ENCODE measurements at regions not wholly inside any gene's neighbourhood (a gene's known extent, or its start where the extent isn't known, plus 50 kb on each side); places are given as distances from the start of the nearest gene placed in this dataset.
"Not testable (repeated sequence)": the region's sequence is repeated elsewhere in the genome, so short reads cannot be mapped to it uniquely, and the experiment has no call there.

DNA sequence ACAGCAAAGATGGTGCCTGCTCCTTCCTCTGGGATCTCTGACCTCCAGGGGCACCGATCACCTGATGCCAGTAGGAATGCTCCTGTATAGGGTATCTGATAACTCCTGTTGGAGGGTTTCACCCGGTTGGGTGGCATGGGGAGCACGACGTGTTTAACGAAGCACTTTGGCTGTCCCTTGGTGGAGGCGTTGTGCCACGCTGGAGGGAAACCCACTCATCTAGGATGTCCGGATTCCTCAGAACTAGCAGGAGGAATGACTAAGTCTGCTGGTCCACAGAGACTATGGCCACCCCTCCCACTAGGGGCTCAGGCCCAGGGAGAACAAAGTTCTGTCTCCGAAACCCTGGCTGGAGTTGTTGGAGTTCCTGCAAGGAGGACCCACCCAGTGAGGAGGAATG lies 1624.4 kb downstream of the GRIK2 start:
- DNase-seq (ENCODE audit: extremely low read depth in 1 of 11, low read depth in 9 of 11, low spot score in 4 of 11) = no peak

DNA sequence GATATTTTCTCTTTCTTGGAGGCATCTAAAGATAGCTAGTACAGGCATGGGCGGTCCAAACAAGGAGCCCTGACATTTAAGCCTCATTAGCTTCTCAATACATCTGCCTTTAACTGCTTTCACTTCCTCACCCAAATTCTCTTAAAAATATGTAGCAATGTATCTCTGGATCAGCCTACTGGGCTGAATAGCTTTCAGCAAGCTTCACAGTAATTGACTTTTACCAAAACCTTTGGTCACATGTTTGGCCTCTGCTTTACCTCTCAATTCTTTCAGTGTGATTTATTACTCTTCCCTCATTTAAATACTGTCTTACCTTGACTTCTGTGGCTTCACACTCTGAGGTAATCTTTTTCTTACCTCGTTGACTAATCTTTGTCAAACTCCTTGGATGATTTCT lies 1618.1 kb downstream of the GRIK2 start:
- DNase-seq (ENCODE audit: extremely low read depth in 1 of 11, low read depth in 9 of 11, low spot score in 4 of 11) = no peak

DNA sequence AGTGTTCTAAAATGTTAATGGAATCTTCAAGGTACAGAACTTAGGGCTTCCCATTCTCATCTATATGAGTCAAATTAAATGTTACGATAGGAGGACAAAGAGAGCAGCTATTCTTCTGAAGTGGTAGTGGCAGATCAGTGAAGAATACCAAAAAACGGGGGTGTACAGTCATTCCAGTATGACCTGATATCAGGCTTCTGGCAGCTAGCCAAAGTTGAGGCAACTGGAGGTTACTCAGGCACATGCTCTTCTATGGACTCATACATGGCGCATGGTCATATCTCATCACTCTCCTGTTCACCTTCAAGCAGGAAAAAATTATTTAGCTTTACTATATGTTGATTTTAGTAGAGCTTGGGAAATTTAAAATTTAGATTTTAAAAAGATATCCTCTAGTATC lies 1608.8 kb downstream of the GRIK2 start:
- DNase-seq (ENCODE audit: extremely low read depth in 1 of 11, low read depth in 9 of 11, low spot score in 4 of 11) = no peak

DNA sequence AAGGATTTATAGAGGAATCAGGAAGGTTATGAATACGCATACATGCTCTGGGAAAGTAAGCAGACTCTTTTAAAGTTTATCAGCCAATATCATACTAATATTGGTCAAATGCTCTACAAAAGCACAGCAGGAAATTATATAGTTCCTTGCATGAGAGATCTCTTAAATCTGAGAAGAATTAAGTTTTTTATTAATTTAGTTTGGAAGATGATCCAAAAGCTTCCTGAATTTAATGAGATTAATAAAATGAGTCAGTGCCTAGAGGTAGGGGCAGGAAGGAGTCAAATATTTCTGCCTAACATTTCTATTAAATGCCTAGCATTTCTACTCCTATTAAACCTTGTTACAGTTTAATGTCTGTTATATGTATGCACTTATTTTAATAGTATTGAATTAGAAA lies 1608.2 kb downstream of the GRIK2 start:
- no peak for DNase-seq (ENCODE audit: extremely low read depth in 1 of 11, low read depth in 9 of 11, low spot score in 4 of 11)

DNA sequence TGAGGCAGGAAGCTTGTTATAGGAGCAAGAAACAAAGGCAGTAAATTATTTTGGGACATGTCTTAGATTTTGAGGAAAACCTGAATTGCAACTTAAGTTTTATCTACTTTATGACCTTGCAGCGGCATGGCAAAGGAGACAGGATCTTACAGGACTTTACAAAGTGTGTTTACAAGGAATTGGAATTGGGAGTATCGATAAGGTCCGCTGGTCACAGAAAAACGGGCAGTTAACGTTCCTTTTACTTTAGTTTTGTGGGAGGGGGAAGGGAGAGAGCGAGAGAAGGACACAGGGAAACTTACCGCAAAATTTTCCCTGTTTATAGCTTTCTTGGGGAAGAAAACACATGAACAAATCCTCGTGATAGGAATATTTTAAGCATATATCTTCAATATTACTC lies 1607.2 kb downstream of the GRIK2 start:
- no peak for DNase-seq (ENCODE audit: extremely low read depth in 1 of 11, low read depth in 9 of 11, low spot score in 4 of 11)

DNA sequence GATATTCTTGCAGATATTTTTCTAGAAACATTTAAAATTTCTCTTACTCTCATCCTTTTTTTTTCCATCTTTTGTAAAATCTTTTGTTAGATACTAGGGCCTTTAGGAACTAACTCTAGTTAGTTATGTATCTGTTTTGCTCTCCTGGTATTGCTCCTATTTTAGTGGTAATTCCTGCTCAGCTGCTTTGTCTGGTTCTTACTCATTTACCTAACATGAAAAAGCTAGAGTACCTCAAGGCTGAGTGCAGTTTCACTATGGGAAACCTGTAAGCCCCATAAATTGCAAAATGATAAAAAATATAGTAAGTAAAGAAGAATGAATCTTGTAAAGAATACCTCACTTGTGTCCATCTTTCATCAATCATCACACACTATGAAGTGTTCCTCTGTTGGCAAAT lies 1602.0 kb downstream of the GRIK2 start:
- no peak for DNase-seq (ENCODE audit: extremely low read depth in 1 of 11, low read depth in 9 of 11, low spot score in 4 of 11)

DNA sequence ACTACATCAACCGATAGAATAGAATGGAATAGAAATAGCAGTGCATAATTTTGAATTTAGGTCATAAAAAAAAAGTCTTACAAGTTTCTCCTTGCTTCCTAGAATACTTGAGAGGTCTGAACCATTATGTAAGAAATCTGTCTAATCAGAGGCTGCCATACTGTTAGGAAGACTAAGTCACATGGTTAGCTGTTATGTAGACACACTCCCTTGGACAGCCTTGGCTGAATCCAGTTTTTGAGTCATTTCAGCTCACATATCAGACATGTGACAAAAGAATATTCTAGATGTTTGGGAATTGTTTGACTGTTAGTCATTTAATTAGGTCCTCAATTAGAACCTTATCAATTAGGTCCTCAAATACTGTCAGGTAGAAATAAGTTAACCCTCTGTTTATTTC lies 1601.4 kb downstream of the GRIK2 start:
- DNase-seq (ENCODE audit: extremely low read depth in 1 of 11, low read depth in 9 of 11, low spot score in 4 of 11) = no peak

DNA sequence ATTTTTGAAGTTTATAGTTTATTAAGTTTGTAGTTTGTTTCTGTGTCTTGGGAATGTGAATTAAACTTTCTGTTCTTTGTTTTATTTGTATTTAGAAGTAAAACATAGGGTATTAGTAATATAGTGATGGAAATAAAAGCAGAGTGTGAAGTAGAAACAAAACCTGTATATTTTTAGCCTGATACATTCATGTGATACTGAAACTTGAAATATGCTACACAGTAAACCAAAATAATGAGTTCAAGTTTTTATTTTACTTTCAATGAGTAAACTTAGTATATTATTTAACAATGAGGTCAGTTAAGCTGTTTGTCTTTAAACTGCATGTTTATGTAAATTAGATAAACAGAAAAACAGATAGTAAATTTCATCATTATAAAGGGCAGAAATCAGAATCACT lies 1592.6 kb downstream of the GRIK2 start:
- DNase-seq (ENCODE audit: extremely low read depth in 1 of 11, low read depth in 9 of 11, low spot score in 4 of 11) = no peak

DNA sequence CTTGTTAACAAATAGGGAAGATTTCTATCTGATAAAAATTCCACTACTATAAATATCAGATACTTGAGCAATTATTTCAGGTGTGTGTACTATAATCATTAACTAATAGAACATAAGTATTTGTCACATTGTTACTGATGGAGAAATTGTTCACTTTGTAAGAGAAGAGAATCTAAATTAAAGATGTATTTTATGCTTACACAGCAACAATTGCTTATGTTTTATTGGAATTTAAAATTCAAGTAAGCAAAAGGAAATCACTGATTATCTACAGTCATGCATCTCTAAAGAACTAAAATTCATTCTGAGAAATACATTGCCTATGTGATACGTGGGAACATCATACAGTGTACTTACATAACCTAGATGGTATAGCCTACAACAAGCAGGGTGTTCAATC lies 1590.8 kb downstream of the GRIK2 start:
- no peak for DNase-seq (ENCODE audit: extremely low read depth in 1 of 11, low read depth in 9 of 11, low spot score in 4 of 11)

DNA sequence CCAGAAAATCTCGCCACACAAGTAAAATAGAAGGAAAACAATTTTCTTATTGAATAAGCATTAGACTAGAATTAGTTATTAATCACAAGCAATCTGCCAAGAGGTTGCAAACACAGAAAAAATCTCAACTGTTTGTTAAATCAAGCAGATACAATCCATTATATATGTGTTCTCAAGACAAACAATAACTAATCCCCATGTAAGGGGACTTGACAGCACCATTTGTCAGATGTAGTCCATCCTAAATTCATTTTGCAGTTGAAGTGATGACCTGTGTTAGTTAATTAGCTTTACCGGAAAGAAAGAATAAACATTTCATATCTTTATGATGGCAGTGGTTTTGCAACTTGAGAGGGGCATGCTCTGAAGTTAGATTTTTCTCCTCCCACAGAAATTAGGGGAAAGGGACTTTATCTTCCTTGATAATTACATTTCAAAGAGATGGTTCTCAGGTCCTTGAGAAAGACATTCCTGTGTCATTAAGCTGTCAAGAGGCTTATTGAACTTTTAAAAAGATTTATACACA lies 1588.0 kb downstream of the GRIK2 start:
- no peak for DNase-seq (ENCODE audit: extremely low read depth in 1 of 11, low read depth in 9 of 11, low spot score in 4 of 11)

DNA sequence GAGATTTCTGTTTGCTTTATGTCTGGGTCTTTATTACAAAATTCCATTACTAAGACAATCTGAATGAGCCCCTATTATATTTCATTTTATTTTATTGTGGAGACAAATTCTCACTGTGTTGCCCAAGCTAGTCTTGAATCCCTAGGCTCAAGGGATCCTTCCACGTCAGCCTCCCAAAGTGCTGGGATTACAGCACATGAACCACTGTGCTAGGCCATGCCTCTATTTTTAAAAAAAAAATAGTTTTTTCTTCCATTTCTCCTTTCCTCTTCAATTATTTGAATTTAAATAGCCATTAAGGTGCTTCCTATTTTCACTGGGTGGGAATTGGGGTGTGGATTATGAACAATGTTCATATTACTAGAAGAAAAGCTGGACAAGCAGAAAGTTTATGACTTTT lies 1587.4 kb downstream of the GRIK2 start:
- no peak for DNase-seq (ENCODE audit: extremely low read depth in 1 of 11, low read depth in 9 of 11, low spot score in 4 of 11)

DNA sequence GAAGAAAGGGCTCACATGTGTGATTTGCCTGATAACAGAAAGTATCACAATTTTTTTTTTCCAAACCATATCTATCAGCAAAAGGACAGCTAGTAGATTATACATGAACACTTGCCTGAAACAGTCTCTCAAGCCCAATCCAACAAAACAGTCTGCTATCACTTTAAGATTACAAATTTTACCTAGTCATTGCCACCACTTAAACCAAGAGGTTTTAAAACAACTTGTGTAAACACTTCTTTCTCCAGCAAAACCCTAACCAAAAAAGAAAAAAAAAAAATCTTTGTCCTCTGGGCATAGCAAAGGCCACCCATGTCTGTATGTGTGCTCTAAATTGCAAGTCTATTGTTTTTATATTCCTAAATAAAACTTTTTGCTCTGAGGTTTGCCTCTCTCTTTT lies 1568.4 kb downstream of the GRIK2 start:
- DNase-seq (ENCODE audit: extremely low read depth in 1 of 11, low read depth in 9 of 11, low spot score in 4 of 11) = no peak

DNA sequence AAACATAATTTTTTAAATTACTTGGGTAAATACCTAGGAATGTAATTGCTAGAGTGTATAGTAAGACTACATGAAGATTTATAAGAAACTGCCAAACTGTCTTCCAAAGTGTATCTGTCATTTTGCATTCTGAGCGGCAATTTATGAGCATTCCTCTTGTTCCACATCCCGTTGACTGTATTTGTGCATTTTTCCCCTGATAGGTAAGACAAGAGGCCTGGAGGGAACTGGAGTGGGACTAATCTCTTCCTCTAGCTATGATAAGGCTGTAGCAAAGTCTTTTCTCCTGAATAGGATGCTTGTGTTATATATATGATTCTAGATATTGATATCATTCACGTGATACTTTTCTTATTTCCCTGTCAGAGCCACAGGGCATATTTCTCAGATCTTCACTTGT lies 1557.5 kb downstream of the GRIK2 start:
- no peak for DNase-seq (ENCODE audit: extremely low read depth in 1 of 11, low read depth in 9 of 11, low spot score in 4 of 11)

DNA sequence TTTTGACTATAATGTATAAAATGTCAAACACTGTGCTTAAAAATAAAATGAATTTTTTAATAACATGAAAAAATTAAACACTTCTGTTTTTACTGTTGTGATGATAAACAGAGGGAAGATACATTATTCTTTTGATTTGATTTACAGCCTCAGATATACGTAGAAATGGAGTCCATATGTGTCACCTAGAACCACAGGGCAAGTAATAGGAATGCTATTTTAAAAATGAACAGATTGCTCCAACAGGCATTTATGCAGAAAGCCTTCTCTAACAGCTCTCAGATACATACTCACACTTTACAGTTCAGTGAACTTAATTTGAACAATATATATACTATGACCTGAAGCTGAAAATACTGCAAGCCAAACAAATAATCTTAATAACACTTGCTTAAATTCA lies 1551.0 kb downstream of the GRIK2 start:
- DNase-seq (ENCODE audit: extremely low read depth in 1 of 11, low read depth in 9 of 11, low spot score in 4 of 11) = no peak

DNA sequence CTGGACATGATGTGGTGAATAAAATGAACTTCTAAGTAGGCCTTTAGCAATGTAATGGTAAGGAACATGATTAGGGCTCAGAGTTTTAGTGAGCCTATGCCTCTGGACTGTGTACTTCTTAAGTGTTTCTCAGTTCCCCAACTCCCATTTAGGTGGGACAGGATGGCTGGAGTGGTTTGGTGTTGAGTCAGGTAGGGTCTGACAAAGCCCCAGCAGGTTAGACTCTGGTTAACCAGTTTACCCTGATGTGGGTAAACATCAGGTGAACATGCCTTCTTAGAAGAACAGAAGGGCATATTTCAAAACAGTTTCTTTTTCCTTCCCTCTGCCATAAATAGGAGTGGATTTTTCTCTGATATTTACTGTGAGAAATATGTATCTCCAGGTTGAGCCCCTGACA lies 1548.7 kb downstream of the GRIK2 start:
- no peak for DNase-seq (ENCODE audit: extremely low read depth in 1 of 11, low read depth in 9 of 11, low spot score in 4 of 11)

DNA sequence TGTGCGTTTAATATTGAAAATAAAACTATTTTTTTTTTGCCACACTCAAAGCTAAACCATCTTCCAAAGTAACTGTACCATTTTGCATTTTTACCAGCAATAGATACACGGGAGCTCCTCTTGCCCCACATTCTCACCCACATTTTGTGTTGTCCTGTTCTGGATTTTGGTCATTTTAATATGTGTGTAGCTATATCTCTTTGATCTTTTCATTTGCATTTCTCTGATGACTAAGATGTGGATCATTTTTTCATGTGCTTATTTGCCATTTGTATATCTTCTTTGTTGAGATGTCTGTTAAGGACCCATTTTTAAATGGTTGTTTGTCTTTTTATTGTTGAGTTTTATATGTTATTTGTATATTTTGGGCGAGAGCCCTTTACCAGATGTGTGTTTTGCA lies 1543.5 kb downstream of the GRIK2 start:
- DNase-seq (ENCODE audit: extremely low read depth in 1 of 11, low read depth in 9 of 11, low spot score in 4 of 11) = no peak

DNA sequence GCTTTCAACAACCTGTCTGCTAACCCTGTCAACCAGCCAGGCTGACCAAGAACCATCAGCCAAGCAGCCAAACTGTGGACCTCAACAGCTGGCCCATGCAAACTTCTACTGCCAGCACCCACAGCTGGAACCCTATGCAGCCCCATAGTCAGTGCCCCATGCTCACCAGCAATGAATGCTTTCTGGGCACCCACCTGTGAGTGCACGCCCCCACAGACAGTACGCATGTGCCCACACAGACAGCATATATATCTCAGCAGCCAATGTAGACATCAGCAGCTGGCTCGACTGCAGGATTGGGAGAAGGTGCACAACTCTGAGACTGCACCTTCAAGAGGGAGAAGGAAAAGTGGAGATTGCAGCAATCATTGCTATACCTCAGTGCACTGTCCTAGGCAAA lies 1534.6 kb downstream of the GRIK2 start:
- DNase-seq (ENCODE audit: extremely low read depth in 1 of 11, low read depth in 9 of 11, low spot score in 4 of 11) = no peak

DNA sequence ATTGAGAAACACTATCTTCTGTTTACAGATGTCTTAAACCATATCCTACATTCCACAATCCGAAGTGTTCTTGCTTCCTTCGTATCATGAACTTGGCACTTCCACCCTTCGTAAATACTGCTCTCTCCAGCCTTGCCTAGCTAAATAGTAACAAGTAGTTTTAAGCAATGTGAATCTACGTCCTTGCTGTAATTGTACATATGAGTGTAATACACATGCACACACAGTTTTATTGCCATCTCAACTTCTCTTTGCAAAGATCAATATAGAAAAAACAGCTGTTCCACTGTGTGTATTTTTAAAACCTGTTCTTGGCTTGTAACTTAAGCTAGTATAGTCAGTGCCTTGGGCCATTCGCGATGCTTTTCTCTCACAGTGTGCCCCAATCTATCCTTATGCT lies 1524.7 kb downstream of the GRIK2 start:
- DNase-seq (ENCODE audit: extremely low read depth in 1 of 11, low read depth in 9 of 11, low spot score in 4 of 11) = no peak

DNA sequence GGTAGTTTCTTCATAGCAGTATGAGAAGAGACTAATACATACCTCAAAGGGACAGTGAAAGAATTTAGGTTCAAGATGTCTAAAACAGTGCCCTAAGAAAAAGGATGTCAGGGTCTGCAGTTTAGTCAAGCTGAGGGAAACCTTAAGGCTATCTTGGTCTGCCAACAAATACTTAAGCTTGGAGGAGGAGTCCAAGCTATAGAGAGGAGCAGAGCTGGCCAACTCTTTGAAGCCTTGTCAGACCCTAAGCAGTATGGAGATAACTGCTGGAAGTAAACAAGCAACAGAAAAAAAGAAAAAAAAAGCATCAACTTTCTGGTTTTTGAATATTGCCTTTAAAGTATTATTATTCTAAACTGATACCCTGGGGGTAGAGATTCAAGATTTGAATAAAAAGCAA lies 1518.1 kb downstream of the GRIK2 start:
- DNase-seq (ENCODE audit: extremely low read depth in 1 of 11, low read depth in 9 of 11, low spot score in 4 of 11) = peak in 1 of 11 donors; percentile 6

DNA sequence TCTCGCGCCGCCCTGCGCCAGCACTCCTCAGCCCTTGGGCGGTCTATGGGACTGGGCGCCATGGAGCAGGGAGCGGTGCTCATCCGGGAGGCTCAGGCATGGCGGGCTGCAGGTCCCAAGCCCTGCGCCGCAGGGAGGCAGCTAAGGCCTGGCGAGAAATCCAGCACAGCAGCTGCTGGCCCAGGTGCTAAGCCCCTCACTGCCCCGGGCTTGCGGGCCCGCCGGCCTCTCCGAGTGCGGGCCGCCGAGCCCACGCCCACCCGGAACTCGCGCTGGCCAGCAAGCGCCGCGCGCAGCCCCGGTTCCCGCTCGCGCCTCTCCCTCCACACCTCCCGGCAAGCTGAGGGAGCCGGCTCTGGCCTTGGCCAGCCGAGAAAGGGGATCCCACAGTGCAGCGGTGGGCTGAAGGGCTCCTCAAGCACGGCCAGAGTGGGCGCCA lies 1517.2 kb downstream of the GRIK2 start:
- DNase-seq (ENCODE audit: extremely low read depth in 1 of 11, low read depth in 9 of 11, low spot score in 4 of 11) = not testable (repeated sequence)

DNA sequence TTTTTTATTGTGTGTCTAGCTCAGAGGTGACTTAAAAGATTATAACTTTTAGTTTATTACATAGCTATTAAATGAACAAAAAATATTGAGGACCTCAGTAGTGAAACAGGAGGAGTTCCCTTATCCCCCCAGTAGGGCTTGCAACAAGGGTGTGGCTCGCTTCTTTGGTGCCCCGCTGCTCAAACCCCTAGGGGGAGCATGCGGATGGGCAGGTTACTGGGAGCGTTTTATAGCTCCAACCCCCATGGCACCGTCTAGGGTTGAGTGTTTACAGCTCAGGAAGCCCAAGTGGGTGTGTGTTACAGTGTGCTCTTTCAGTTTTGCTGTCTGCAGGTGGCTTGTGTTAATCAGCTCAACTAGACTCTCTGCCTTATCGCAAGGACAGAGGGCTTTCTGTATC lies 1513.7 kb downstream of the GRIK2 start:
- DNase-seq (ENCODE audit: extremely low read depth in 1 of 11, low read depth in 9 of 11, low spot score in 4 of 11) = no peak

DNA sequence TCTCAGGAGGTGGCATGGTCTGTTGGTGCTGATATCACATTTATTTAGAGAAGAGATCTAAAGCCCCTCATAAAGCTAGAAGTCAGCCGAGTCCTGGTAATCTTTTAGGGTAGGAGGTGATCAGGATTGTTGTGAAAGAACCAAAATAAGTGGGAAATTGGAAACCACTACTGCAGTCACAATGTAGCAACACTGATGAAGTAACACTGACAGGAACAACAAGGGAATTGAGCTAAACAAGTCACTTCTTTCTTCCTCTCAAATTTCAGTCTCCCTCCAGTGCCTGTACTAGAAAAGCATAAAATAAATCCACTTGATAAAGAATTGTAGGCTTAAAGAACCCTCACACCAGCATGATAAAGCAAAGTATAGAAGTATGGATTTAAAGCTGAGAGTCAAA lies 1509.0 kb downstream of the GRIK2 start:
- DNase-seq (ENCODE audit: extremely low read depth in 1 of 11, low read depth in 9 of 11, low spot score in 4 of 11) = no peak
